ENCODE measurements at regions not wholly inside any gene's neighbourhood (a gene's known extent, or its start where the extent isn't known, plus 50 kb on each side); places are given as distances from the start of the nearest gene placed in this dataset.

DNA sequence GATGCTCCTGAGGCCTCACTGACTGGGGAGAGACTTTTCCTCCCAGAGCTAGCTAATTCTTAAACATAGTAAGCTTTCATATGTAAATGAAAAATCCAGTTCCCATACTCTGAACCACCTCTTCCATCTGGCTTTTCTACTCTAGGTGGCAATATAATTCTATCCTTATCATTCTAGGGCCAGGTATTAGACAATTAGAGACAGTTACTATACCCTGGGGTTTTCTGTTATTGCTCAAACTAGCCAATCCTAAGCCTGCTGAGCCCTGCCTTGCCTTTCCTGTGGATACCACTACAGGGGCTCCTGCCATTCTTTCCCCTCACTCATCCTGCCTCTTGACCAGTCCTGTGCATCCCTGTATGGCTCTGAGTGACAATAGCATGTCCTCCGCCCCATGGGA, 552.0 kb downstream of the STIM2 start:
- TF ChIP-seq YY1 (IDR thresholded peaks at IDR 0.05; ENCODE audit: insufficient read depth, insufficient read length) = no peak
- no peak for TF ChIP-seq ZNF274 (IDR thresholded peaks at IDR 0.05; ENCODE audit: low read depth, low read length)

All from NT2/D1 (cell line).